HG03280 (cell line): ENCODE measurements at regions not wholly inside any gene's neighbourhood (a gene's known extent, or its start where the extent isn't known, plus 50 kb on each side); places are given as distances from the start of the nearest gene placed in this dataset.

Experiments
- ATAC-seq: cut with Tn5 transposase; IDR thresholded peaks from one replicate; pipeline ENCODE4 v1.9.1; 2021; ENCODE audit warnings: mild to moderate bottlenecking, moderate library complexity; ENCODE audit not compliant: unreplicated experiment

- no peak for ATAC-seq
Observed at GRCh38 chr2:46239175-46239846, 57.9 kb upstream of the EPAS1 start.

- ATAC-seq: peak; percentile 62
Observed at GRCh38 chr2:46239847-46240181, 57.4 kb upstream of the EPAS1 start.

GRCh38 chr2:46241344-46241743 is 55.9 kb upstream of the EPAS1 start:
- no peak for ATAC-seq

GRCh38 chr2:46245869-46246268 is 51.3 kb upstream of the EPAS1 start:
- no peak for ATAC-seq

GRCh38 chr2:46246790-46247189 is 50.4 kb upstream of the EPAS1 start:
- ATAC-seq: no peak
